H54 (cell line): ENCODE measurements at regions not wholly inside any gene's neighbourhood (a gene's known extent, or its start where the extent isn't known, plus 50 kb on each side); places are given as distances from the start of the nearest gene placed in this dataset.

ENCODE experiments used
- DNase-seq: peaks from one replicate; pipeline ENCODE4 v3.0.0; 2011; ENCODE audit warnings: low spot score, mixed read lengths; ENCODE audit not compliant: insufficient read length
- FAIRE-seq: peaks from 3 replicates; lab custom pipeline; 2011; peaks lifted over from hg19 to GRCh38; lab: Jason Lieb, UNC
- POLR2A ChIP-seq: IDR thresholded peaks from 2 replicates; pipeline ENCODE4 v1.6.1; 2011; ENCODE audit warnings: low read depth, mild to moderate bottlenecking, low read length

DNA sequence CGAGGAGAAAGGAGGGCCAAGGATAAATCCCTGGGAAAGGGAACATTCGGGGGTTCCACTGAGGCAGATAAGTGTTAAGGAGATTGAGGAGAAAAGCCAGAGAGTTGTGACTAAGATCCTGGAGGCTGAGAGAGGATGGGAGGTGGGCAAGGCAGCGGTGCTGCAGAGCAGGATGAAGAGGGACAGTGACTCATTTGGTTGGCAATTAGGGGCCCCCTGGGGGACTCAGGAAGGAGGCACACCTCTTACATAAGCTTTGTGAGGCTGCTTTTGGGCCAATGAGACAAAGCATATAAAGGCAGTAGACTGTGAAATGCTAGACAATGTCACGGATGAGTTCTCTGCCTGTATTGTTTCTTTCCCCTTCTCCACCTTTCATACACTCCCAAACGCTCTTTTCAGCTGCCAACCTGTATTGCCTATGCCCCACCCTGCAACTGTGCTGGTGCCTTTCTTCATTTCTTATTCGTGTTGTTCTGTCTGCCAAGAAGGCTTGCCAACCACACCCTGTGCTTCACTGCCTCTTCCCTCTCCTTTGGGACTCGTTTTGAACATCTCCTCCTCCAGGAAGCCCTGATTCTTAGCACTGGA is 246.8 kb upstream of the KIRREL3 start:
- no peak for FAIRE-seq
- DNase-seq = no peak

DNA sequence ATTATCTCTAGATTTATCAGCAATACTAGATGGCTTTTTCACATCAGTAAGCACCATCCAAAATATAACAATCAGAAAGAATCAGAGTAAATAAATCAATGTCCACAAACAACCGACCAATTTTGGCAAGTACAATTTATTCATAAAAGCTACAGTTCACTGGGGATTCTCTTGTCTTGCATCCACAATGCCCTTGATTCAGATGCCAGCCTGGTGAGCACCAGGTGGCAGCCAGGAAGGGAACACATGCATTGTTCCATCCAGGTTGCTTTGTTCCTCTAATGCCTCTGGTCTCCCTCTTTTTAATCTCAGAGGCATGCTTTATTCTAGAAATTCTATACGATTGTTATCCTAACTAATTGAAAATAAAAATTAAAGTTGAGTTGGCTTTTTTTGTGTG is 242.1 kb upstream of the KIRREL3 start:
- DNase-seq (no peak), FAIRE-seq (no peak)
- TF ChIP-seq POLR2A = no peak

More for the DNA sequence above, 246.8 kb upstream of the KIRREL3 start:
- TF ChIP-seq POLR2A = no peak

DNA sequence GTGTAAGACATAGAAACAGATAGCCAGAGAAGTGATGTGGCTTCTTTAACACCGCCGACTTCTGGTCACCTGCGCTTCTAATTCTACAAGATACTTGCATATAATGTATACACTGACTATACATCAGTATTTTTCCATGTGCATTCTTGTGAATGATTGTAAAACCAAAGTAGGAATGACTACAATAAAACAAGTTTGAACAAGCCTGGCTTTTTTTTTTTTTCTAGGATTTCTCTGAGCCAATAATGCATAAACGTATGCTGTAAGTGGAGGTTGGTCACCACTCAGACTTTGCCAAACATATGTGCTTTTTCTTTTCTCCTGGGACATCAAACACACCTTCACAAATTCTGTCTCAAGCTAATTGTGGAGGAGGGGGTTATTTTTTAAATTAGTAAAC is 237.8 kb upstream of the KIRREL3 start:
- TF ChIP-seq POLR2A = no peak
- FAIRE-seq = no peak
- no peak for DNase-seq

DNA sequence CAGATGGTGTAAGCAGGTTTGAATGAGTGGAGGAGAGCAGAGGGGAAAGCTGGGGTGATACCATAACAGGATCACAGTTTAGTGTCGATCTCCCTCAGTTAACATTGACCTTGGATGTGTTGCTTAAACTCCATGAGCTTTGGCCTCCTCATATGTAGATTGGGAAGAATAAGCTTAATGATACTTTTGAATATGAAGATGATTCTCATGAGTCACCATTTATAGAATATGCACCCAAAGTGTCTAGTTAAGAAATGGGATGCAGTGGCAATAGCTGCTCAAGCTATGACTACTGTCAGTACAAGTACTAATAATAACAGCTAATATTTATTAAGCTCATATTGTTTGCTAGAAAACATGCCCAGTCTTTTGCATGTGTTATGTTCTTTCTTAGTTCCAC is 236.2 kb upstream of the KIRREL3 start:
- FAIRE-seq = no peak
- no peak for TF ChIP-seq POLR2A

DNA sequence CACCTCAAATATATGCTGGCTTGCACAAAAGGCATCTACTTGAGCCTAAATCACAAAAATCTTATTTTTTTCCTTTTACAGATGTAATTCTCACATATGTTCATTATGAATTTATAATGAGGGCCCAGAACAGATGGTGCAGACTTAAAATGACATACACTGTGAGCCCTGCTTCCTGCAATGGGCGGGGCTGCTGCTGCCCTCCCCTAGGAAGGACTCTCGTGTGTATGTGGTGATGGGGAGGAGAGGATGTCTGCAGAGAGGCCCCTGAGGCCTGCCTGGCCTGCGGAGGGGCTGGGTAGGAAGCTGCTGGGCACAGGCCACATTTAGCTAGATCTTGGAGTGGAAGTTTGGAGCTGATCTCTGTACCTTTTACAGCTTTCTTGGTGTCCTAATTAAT is 233.4 kb upstream of the KIRREL3 start:
- DNase-seq (no peak), FAIRE-seq (no peak)
- no peak for TF ChIP-seq POLR2A

More for the DNA sequence above, 236.2 kb upstream of the KIRREL3 start:
- no peak for DNase-seq

DNA sequence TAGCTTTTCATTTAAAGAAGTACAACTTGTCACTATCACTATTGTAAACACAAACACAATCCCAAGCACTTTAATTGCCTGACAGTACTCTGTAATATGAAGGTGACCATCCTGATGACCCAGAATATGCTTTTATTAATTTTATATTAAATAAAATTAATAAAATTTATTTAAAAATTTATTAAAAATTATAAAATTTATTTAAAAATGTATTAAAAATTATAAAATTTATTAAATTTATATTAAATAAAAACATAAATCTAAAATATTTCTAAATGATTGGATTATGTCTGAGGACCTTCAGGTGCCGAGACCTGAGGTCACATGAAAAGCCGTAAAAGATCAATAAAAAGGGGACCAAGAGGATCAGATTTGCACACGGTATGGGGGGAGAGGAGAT is 229.8 kb upstream of the KIRREL3 start:
- TF ChIP-seq POLR2A = no peak
- FAIRE-seq = no peak
- no peak for DNase-seq

DNA sequence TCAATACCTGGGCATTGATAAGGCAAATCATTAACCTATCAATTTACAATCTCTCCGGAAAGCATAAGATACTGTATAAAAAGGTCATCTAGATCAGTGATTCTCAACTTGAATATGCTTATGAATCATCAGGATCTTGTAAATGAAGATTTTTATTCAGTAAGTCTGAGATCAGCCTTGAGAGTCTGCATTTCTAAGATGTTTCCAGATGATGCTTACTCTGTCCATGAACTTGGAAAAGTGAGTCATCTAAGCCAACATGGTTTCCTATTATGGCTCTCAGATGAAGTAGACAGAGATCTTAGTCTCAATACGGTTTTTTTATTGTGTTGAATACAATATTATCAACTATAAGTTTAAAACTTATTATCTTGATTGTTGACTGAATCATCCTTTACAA is 226.4 kb upstream of the KIRREL3 start:
- no peak for DNase-seq
- FAIRE-seq = no peak
- TF ChIP-seq POLR2A = no peak

DNA sequence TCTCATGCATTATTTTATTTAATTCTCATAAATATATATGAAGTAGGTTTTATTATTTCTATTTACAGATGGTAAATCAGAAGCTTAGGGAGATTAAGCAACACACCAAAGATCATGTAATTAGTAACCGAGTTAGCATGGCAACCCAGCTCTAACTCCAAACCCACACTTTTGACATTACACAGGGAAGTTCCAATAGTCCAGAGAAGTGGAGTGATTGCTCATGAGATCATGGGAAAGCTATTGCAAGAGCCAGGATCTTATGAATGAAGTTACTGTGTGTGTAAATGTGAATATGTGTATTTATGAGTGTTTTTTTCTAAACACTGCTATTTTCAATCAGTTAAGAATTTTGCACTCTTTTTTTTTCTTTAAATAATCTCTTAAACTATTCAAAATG is 225.8 kb upstream of the KIRREL3 start:
- no peak for TF ChIP-seq POLR2A
- FAIRE-seq = no peak

DNA sequence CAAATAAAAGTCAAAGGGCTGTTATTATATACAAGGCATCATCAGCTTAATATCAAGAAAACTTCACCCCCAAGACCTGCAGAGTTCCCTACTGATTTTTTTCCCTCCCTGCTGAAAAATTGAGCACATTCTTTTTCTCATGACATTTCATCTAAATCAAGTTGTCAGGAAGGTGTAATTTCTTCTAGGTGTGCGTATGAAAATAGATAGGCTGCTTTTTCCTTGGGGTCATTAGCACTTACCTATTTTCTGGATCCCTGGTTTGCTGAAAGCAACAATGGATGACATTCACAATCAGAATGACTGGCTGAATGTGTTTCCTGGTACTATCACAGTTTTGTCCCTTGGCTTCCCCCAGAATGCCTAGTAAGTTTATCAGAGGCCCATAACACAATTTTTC is 225.0 kb upstream of the KIRREL3 start:
- no peak for DNase-seq
- FAIRE-seq = no peak
- no peak for TF ChIP-seq POLR2A

More for the DNA sequence above, 225.8 kb upstream of the KIRREL3 start:
- DNase-seq = no peak

DNA sequence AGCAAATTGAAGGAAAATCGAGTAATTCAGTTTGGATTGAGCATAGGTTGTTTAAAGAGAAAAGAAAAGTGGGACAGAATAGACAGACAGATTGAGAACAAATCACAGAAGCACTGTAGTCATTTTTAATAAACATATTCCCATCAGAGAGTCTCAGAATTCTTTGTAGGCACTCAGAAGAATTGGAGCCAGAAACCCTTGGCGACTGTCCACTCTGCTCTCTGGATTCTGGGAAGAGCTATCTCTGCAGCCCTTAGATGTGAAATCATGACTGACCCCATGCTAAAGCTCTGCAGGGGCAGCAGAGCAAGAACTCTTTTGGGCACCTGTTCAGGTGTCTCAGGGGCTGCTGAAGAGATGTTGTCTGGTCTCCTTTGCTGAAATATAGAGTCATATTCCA is 223.7 kb upstream of the KIRREL3 start:
- FAIRE-seq = no peak
- no peak for TF ChIP-seq POLR2A
- DNase-seq = no peak

DNA sequence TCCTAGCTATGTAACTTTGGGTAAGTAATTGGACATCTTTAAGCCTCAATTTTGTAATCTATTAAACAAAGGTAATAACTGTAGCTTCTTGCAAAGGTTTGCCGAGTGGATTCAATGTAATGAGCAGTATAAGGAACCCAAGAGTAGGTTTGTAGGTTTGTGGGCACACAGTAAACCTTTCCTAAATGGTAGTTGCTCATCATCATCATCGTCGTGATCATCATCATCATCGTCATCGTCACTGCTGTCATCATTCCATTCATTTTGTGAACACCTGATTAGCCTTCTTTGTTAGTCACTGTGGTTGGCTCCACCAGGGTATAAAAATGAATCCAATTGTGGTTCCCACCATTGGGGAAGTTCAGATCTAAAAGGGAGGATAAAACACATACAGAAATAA is 223.1 kb upstream of the KIRREL3 start:
- FAIRE-seq (no peak), DNase-seq (no peak)
- TF ChIP-seq POLR2A = no peak

DNA sequence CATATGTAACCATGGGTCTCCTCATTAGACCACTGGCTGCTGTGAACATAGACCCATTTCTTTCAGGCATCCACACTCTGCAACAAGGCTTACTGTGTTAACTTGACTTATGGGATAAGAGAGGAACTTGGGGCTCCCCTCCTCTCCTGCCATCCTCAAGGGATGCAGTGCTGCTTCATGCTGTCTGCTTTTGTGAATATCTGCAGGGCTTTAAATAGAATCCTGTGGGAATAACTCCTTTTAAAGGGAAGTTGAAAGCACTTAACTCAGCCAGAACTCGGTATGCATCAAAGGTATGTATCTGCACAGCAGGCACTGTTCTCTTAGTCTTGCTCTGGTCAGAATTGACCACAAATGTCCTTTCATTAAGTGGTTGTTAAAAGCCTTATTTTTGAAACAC is 222.5 kb upstream of the KIRREL3 start:
- no peak for DNase-seq
- FAIRE-seq = no peak
- no peak for TF ChIP-seq POLR2A

DNA sequence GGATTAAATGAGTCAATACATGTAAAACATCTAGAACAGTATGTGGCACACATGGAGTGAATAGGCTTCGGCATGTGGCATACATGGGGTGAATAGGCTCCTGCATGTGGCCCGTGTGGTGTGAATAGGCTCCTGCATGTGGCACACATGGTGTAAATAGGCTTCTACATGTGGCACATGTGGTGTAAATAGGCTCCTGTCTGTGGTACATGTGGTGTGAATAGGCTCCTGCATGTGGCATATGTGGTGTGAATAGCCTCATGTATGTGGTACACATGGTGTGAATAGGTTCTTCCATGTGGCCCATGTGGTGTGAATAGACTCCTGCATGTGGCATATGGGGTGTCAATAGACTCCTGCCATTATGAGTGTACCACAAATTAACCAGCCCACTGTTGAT is 219.1 kb upstream of the KIRREL3 start:
- DNase-seq (no peak), FAIRE-seq (no peak)
- TF ChIP-seq POLR2A = no peak

DNA sequence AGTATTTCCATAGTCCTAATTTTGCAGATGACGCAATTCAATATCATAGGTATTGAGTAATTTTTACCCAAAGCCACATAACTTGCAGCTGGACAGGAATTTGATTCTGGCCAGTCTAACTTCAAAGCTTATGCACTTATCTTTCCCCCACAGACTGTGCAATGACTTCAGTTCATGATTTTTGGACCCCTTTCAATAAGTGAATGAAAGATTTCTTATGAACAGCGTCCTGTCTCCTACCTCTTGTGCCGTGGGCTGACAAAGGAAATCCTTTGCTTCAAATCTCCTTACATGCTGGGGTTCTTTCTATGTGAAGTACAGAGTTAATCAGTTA is 217.7 kb upstream of the KIRREL3 start:
- DNase-seq (no peak), FAIRE-seq (no peak)
- TF ChIP-seq POLR2A = no peak

DNA sequence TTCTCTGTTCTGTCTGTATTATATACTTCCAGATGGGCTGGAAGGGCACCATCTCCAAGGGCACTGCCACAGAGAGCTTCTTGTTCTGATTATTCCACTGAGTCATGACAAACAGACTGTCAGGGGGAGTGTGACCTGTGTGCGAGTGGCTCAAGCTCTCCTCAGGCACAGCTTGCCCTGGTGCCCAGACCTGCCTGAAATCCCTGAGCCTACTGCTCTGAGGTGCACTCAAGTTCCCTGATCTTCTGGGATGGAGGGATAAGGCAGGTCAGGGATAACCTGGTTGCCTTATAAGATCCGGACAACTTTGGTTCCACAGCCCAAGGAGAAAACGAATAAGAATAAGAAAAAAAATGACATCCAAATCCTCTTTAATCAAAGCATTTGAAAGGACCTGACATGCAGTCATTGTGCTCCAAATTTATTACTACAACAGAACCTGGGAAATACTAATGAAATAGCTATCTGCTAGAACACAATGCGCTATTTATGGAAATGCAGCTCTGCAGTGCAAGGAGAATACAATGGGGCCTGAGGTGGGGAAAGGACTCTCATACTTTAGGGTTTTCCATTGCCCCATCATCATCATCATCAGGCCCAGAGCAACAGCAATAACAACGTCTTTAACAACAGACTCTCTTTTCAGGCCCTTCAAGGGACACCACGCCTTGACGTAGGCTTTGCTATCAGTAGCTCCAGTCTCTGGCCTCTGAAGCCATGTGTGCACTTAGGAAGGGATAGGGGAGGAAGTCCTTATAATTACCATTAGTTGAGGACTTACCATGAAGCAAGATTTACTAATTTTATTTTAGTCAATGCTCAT is 217.1 kb upstream of the KIRREL3 start:
- DNase-seq (no peak), FAIRE-seq (no peak)
- no peak for TF ChIP-seq POLR2A
